Skeletal muscle tissue (tissue), 3 donors: ENCODE measurements at regions not wholly inside any gene's neighbourhood (a gene's known extent, or its start where the extent isn't known, plus 50 kb on each side); places are given as distances from the start of the nearest gene placed in this dataset.

Experiments
- H3K27ac ChIP-seq: one replicate; pipeline ENCODE4 v1.7.0; 2013; ENCODE audit warnings: mild to moderate bottlenecking, low read depth, low read length, inconsistent platforms
- H3K27me3 ChIP-seq, 3 donors: one replicate each; pipeline ENCODE4 v1.7.0; 2013; ENCODE audit warnings: low read length in 3 of 3; ENCODE audit not compliant: control insufficient read depth in 3 of 3, insufficient read depth in 3 of 3
- H3K36me3 ChIP-seq, 3 donors: one replicate each; pipeline ENCODE4 v1.7.0; 2013; ENCODE audit warnings: low read length in 3 of 3; ENCODE audit not compliant: control insufficient read depth in 3 of 3, insufficient read depth in 3 of 3
- H3K4me1 ChIP-seq, 3 donors: one replicate each; pipeline ENCODE4 v1.7.0; 2013; ENCODE audit warnings: low read length in 3 of 3, mild to moderate bottlenecking in 3 of 3; ENCODE audit not compliant: control insufficient read depth in 3 of 3, insufficient read depth in 3 of 3
- H3K4me3 ChIP-seq, 3 donors: one replicate each; pipeline ENCODE4 v1.7.0; 2013; ENCODE audit warnings: low read length in 3 of 3
- H3K9ac ChIP-seq, 3 donors: one replicate each; pipeline ENCODE4 v1.7.0; 2013; ENCODE audit warnings: low read length in 3 of 3, mild to moderate bottlenecking in 3 of 3, moderate library complexity in 2 of 3, low read depth in 1 of 3
- H3K9me3 ChIP-seq, 3 donors: one replicate each; pipeline ENCODE4 v1.7.0; 2013; ENCODE audit warnings: low read length in 3 of 3; ENCODE audit not compliant: control insufficient read depth in 3 of 3
- donor health status: Osteomylitis.

DNA sequence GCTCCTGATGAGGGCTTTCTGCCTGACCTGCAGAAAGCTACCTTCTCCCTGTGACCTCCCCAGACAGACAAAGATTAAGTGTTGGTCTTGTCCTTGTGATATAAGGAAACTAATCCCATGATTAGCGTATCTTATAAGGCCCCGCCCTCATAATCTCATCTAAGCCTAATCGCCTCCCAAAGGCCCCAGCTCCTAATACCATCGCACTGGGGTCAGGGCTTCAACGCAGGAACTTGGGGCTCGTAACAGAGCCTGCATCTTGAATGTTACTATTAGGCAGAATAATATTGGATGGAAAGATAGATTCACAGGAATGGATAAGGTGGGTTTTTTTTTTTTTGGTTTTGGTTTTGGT, 78.9 kb downstream of the C16orf95 start:
- Histone ChIP-seq H3K4me3 (no peak overlapping the region), H3K27me3 (peaks cover 0 to 17% (median 14%) of the 10 kb centered on the region in 3 donors), H3K36me3 (no peaks in the 10 kb centered on the region), H3K27ac (no peak overlapping the region), H3K9ac (no peak overlapping the region), H3K9me3 (no peaks in the 10 kb centered on the region), H3K4me1 (no peaks in the 10 kb centered on the region)

DNA sequence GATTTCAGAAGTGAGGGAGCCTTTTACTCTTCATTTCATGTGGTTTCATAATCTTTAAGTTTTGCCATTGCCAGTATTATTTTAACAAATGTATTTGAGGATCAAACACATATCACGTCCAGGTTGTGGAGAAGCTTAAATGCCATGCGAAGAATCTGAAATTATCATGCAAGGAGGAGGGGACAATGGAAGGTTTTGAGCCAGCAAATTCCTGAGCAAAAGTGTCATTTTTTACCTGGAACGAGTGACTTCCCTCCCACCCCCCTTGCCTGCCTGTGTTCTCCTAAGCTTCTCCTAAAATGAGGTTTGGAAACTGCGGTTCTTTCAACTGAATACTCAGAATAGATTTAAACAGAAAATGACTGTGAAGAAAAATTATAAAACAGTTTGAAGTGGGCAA, 77.6 kb downstream of the C16orf95 start:
- Histone ChIP-seq H3K9me3 (no peaks in the 10 kb centered on the region), H3K27me3 (peaks cover 0 to 17% (median 14%) of the 10 kb centered on the region in 3 donors), H3K27ac (no peak overlapping the region)

DNA sequence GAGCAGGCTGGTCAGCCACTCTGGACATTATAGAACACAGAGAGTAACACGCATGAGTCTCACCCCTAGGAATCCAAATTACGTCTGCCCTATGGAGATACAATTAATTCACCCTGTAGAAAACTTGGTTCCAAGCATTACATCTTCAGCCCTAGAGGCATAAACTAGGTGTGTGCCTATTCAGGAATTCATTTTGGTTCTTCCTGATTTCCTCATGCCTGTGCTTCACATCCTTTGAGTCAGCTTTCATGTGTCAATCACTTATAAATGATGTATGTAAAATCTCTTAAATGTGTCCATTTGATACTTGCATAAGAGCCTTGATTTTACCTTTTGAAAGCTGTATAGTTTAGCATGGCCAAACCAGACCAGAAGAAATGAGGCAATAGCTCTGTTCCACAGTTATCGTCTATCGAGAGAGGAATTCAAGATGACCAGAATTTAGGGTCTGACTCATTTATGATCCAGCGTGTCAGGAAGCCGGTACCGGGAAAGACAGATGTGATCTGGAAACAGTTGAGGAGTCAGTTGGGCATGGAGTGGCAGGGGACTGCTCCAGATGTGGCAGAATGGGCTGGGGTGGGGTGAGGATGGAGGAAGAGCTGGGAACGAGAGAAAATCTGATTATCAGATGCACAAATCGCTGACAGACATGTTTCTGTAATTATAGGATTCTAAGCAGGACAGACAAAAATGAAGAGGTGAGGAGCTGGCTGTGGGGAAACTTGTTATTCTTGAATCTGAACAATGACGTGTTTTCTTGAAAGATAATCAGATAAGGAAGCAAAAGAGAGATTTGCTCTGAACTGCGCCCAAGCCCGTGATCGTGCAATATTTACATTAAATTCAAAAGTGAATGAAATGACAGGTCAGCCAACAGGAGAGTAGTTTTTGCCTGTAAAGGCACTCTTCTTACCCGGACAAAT, 76.7 kb downstream of the C16orf95 start:
- H3K36me3 ChIP-seq, result no peaks in the 10 kb centered on the region
- H3K27me3 ChIP-seq, result peaks cover 0 to 14% (median 13%) of the 10 kb centered on the region in 3 donors
- no peaks in the 10 kb centered on the region for H3K4me1 ChIP-seq
- H3K9ac ChIP-seq, result no peak overlapping the region
- no peak overlapping the region for H3K27ac ChIP-seq
- H3K9me3 ChIP-seq, result no peaks in the 10 kb centered on the region
- H3K4me3 ChIP-seq, result no peak overlapping the region

More for the DNA sequence above, 77.6 kb downstream of the C16orf95 start:
- Histone ChIP-seq H3K36me3 (no peaks in the 10 kb centered on the region), H3K4me3 (no peak overlapping the region), H3K9ac (no peak overlapping the region), H3K4me1 (no peaks in the 10 kb centered on the region)

DNA sequence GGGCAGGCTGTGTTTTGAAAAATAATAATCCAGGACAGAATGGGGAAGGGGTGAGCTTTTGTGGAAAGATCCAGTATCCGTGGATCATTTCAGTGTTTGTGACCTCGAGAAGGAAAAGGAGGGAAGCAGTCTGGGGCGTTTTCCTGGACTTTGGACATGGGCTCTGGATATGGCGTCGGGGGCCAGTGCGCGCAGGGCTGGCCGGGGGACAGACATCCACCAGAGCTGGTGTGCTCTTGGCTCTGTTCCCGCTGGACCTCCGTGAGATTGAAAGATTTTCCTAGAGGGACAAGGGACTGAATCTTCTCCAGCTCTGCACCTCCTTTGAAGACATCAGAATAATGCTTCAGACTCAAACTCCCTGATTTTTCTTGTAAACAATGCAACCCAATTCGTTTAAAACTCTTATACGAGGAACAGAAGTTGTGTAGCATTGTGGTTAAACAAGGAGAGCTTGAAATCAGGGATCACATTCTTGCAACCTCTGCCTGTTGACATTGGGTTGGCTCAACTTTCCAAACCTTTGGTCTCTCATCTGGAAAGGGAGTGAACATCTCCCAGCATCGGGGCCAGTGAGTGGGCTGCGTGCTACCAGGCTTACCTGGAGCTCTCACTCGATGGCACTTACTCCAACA, 75.9 kb downstream of the C16orf95 start:
- Histone ChIP-seq H3K36me3 (no peaks in the 10 kb centered on the region), H3K9ac (no peak overlapping the region), H3K27ac (no peak overlapping the region), H3K4me3 (no peak overlapping the region), H3K27me3 (peaks cover 0 to 7% (median 7%) of the 10 kb centered on the region in 3 donors), H3K4me1 (no peaks in the 10 kb centered on the region), H3K9me3 (no peaks in the 10 kb centered on the region)

DNA sequence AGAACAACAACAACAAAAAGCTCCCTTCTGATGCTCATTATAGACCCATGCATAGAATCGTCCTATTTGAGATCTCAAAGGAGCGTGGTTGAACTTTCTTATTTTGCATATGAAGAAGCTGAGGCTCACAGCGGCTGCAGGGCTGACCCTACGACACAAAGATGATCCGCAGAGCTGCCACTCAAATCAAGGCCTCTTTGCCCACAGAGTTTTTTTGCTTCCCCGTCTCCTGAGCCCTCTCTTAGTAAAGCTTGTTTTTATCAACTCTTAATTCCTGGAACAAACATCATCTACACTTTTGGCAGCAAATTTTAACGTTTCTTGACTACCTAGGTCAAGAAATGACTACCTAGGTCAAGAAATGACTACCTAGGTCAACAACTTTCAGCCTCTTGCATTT, 73.7 kb downstream of the C16orf95 start:
- Histone ChIP-seq H3K27ac (no peak overlapping the region), H3K4me1 (peaks cover 2 to 6% (median 3%) of the 10 kb centered on the region in 3 donors), H3K9ac (no peak overlapping the region), H3K27me3 (peaks cover 0 to 3% (median 0%) of the 10 kb centered on the region in 3 donors), H3K36me3 (no peaks in the 10 kb centered on the region), H3K9me3 (no peaks in the 10 kb centered on the region), H3K4me3 (no peak overlapping the region)

DNA sequence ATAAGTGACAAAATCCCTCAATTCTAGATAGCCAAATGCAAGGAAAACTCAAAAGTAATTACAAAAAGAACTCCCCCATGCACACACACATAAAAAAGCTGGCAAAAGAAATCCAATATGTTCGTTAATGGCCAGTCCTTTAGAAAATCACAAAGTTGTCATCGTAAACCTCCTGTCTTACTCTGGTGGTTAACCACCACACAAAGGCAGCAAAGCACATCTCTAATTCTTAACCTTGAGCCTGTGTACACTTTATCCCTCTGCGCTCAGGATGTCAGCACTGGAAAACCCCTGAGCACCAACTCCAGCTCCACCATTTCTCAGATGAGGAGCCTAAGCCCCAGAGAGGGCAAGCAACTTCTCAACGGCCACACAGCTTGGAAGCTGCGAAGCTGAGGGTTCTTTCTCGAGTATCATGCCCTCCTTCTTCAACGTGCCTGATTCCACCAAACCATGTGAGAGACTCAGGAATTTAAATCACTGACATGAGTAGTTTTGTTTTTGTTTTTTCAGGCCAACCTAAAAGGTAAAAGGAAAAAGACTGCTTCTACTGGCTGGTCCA, 72.5 kb downstream of the C16orf95 start:
- Histone ChIP-seq H3K9me3 (no peaks in the 10 kb centered on the region), H3K27ac (no peak overlapping the region), H3K27me3 (peaks cover 0 to 3% (median 0%) of the 10 kb centered on the region in 3 donors), H3K36me3 (no peaks in the 10 kb centered on the region), H3K9ac (no peak overlapping the region), H3K4me1 (peaks cover 2 to 6% (median 3%) of the 10 kb centered on the region in 3 donors), H3K4me3 (no peak overlapping the region)

DNA sequence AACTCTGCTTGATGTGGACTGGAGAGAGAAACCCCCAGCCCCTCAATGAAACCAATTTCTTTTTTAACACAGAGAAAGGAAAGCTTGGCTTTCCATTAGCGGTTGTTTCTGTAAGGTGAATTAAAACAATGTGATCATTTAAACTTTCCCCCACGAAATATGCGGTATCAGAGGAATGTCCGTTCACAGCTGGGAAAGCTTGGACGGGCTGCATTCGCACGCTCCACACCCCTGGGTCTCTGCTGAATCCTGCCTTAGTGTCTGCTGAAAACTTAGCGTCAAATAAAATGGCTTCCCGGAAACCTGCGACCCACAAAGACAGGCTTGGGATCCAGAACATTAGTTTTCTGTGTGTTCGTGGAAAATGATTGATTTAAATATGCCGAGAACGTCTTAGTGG, 71.7 kb downstream of the C16orf95 start:
- Histone ChIP-seq H3K4me1 (peaks cover 2 to 6% (median 3%) of the 10 kb centered on the region in 3 donors), H3K9ac (no peak overlapping the region), H3K9me3 (no peaks in the 10 kb centered on the region), H3K4me3 (no peak overlapping the region), H3K27ac (no peak overlapping the region), H3K27me3 (peaks cover 0 to 3% (median 0%) of the 10 kb centered on the region in 3 donors), H3K36me3 (no peaks in the 10 kb centered on the region)

DNA sequence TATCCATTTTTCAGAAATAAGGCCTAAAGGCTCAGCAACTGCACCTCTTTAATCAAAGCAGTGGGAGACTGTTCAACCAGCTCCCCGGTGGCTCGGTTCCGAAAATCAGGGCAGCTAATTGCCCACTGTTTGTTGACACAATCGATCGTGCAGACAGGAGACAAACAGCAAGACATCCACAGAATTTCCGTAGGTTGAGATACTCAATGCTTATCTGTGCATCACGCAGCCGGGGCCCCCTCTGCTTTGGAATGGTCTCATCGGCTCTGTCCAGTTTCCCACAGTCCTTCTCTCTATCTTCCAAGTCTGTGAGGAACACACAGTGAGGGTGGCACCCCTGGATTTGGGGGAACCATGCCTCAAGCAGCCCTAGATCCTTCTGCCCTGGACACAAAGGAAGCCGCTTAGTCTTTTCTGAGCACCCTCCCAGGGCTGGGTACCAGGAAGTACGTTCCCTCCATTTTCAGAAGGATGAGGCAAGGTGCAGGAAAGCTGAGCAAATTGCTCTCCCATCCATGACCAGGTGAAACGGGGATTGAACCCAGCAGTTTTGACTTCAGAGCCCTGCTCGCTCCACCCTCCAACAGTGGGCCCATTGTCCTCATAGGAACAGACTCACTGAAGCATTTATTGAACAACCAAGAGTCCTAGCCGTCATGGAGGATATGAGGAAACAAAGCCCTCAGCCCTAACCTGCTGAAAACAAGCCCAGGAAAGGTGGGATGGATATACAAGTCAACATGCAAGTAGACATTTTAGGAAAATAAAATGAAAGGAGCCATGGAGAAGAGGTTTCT, 70.7 kb downstream of the C16orf95 start:
- no peak overlapping the region for H3K27ac ChIP-seq

DNA sequence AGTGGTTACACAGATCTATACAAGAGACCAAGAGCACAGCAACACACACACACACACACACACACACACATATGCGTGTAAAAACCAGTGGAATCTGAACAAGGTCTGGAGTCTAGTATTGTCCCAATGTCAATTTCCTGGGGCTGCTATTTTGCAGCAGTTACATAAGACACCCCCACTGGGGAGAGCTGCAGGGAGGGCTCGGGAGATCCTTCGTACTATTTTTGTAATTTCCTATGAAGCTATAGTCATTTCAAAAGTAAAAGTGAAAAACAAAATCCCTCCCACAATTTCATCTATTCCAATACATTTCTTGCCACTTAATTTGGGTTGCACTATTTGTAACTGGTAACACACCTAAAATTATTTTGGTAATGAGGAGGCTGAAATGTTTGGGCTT, 68.5 kb downstream of the C16orf95 start:
- no peak overlapping the region for H3K27ac ChIP-seq
- no peak overlapping the region for H3K4me3 ChIP-seq
- H3K9ac ChIP-seq, result no peak overlapping the region
- H3K27me3 ChIP-seq, result peaks cover 0 to 3% (median 0%) of the 10 kb centered on the region in 3 donors
- H3K9me3 ChIP-seq, result no peaks in the 10 kb centered on the region
- peaks cover 2 to 6% (median 3%) of the 10 kb centered on the region in 3 donors for H3K4me1 ChIP-seq
- H3K36me3 ChIP-seq, result no peaks in the 10 kb centered on the region

More for the DNA sequence above, 70.7 kb downstream of the C16orf95 start:
- H3K9me3 ChIP-seq, result no peaks in the 10 kb centered on the region
- no peak overlapping the region for H3K9ac ChIP-seq
- peaks cover 2 to 6% (median 3%) of the 10 kb centered on the region in 3 donors for H3K4me1 ChIP-seq
- peaks cover 0 to 3% (median 0%) of the 10 kb centered on the region in 3 donors for H3K27me3 ChIP-seq
- H3K4me3 ChIP-seq, result peak overlapping the region in 1 of 3 donors; percentile 27
- H3K36me3 ChIP-seq, result no peaks in the 10 kb centered on the region
